ENCODE measurements at regions not wholly inside any gene's neighbourhood (a gene's known extent, or its start where the extent isn't known, plus 50 kb on each side); places are given as distances from the start of the nearest gene placed in this dataset.

GRCh38 chr13:62205273-62205672 lies 789.6 kb upstream of the PCDH20 start:
- TF ChIP-seq, protein P1, sequence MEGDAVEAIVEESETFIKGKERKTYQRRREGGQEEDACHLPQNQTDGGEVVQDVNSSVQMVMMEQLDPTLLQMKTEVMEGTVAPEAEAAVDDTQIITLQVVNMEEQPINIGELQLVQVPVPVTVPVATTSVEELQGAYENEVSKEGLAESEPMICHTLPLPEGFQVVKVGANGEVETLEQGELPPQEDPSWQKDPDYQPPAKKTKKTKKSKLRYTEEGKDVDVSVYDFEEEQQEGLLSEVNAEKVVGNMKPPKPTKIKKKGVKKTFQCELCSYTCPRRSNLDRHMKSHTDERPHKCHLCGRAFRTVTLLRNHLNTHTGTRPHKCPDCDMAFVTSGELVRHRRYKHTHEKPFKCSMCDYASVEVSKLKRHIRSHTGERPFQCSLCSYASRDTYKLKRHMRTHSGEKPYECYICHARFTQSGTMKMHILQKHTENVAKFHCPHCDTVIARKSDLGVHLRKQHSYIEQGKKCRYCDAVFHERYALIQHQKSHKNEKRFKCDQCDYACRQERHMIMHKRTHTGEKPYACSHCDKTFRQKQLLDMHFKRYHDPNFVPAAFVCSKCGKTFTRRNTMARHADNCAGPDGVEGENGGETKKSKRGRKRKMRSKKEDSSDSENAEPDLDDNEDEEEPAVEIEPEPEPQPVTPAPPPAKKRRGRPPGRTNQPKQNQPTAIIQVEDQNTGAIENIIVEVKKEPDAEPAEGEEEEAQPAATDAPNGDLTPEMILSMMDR (IDR thresholded peaks at IDR 0.05): no peak
- TF ChIP-seq POLR2A (IDR thresholded peaks at IDR 0.05) (no peak), POLR2AphosphoS5 (IDR thresholded peaks at IDR 0.05) (no peak)

Data from prostate gland (tissue), 2 donors.